ENCODE measurements at regions not wholly inside any gene's neighbourhood (a gene's known extent, or its start where the extent isn't known, plus 50 kb on each side); places are given as distances from the start of the nearest gene placed in this dataset.

DNA sequence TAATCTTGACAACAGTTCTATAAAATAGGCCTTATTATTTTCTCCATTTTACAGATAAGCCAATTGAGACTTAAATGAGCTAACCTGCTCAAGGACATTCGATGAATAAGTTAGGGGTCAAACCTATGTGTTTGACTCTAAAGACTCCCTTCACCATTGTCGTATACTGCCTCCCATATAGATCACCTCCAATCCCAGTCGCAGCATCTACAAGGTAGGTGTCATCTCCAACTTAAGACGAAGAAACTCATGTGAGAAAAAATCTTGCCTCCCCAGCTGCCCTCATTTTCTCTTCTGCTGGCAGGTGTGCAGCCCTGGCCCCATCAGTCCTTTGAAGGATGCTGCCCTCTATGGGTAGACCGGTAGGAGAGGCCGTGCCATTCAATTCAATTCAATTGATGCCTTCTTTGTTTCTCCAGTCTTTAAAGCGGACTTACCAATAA is 75.2 kb upstream of the SMARCA2 start:
- no peak overlapping the region for H3K4me3 ChIP-seq (ENCODE audit: low read length)
- TF ChIP-seq, protein P1, sequence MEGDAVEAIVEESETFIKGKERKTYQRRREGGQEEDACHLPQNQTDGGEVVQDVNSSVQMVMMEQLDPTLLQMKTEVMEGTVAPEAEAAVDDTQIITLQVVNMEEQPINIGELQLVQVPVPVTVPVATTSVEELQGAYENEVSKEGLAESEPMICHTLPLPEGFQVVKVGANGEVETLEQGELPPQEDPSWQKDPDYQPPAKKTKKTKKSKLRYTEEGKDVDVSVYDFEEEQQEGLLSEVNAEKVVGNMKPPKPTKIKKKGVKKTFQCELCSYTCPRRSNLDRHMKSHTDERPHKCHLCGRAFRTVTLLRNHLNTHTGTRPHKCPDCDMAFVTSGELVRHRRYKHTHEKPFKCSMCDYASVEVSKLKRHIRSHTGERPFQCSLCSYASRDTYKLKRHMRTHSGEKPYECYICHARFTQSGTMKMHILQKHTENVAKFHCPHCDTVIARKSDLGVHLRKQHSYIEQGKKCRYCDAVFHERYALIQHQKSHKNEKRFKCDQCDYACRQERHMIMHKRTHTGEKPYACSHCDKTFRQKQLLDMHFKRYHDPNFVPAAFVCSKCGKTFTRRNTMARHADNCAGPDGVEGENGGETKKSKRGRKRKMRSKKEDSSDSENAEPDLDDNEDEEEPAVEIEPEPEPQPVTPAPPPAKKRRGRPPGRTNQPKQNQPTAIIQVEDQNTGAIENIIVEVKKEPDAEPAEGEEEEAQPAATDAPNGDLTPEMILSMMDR (IDR thresholded peaks at IDR 0.05; ENCODE audit: insufficient read depth, low read depth, low read length, missing control alignments): peak; percentile 87
- peak; percentile 55 for DNase-seq (ENCODE audit: low read depth)

DNA sequence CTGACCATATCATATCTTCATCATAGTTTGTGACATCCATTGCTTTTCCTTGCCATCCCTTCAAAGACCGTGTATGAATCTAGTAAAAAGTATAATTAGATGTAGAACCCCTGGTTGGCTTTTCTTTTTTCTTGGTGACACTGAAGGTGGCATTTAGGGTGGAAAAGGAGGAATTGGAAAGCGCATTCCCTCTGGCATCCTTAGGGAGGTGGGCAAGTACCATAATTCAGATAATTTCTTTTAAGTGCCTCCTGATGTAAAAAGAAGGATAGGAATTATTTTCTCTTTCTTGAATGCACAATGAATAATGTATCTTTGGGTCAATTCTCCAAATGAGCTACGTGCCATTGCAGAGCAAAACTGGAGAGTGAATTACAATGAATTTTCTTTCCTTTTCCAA is 73.2 kb upstream of the SMARCA2 start:
- no peak for DNase-seq (ENCODE audit: low read depth)
- no peak overlapping the region for H3K4me3 ChIP-seq (ENCODE audit: low read length)
- TF ChIP-seq, protein P1 (IDR thresholded peaks at IDR 0.05; ENCODE audit: insufficient read depth, low read depth, low read length, missing control alignments): peak; percentile 43

DNA sequence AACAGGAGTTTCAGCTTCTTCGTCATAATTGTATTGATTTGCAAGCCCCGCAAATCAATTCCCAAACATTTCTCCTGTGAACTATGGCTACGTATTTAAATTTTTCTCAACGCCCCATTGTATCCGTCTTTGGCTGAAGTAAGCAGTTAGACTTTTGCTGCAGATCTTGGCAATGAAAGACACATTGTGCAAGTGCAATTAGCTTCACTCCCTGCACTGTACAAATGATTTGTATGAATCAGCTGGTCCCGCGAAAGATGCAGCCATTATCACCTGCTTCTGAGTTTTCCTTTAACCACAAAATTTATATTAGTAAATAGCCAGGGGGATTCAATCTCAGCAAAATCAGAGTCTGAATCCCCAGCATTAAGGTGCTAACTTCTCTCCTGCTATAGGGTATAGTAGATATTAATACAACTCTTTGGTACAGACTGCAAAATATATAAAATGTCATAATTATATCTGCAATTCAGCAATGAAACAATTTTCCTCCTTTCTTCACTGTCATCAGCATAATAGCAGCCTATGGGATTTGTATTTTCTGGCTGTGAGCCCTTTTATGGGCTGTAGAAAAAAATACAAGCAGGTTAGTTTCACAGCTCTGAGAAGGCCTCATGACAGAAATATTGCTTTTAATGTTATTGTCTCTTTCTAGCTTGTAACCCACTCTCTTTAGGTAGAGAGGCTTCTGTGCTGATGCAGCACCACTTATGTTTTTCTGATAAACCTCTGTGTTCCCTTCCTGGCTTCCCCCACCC is 68.4 kb upstream of the SMARCA2 start:
- H3K4me3 ChIP-seq (ENCODE audit: low read length): no peak overlapping the region
- DNase-seq (ENCODE audit: low read depth): peak; percentile 8
- TF ChIP-seq, protein P1 (IDR thresholded peaks at IDR 0.05; ENCODE audit: insufficient read depth, low read depth, low read length, missing control alignments): no peak

DNA sequence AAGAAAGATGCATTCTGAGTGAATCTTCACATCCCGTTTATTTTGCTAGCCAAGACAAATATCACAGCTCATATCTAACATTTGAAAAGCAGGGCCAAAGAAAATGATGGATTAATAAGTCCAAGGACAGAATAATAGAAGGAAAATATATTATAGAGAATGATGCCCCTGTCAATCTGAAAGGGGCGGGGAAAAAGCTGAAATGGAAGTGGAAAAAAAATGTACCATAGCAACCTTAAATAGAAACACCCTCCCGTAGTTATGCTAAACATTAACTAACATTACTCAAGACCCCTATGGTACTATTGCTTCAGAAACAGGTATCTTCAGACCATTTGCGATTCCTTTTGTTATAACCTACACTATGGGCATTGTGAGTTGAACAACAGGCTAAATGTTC is 67.7 kb upstream of the SMARCA2 start:
- TF ChIP-seq, protein P1 (IDR thresholded peaks at IDR 0.05; ENCODE audit: insufficient read depth, low read depth, low read length, missing control alignments): no peak
- no peak overlapping the region for H3K4me3 ChIP-seq (ENCODE audit: low read length)
- no peak for DNase-seq (ENCODE audit: low read depth)

DNA sequence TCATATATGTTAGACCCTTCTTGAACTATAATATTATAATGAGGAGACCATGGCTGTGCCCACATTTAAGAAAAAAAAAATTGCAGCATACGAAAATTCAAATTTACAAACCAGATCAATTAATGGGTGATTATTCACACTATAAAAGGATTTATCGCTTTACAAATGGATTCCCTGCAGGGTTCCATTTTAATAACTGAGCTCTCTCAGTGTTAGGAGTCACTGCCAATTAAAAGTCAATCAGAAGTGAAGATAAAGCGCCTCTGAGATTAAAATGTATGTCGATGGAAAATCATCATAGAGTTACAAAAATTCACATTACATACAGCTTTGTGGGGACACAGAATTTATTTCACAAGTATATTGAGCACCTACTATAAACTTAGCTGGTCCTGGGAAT is 66.6 kb upstream of the SMARCA2 start:
- no peak overlapping the region for H3K4me3 ChIP-seq (ENCODE audit: low read length)
- TF ChIP-seq, protein P1 (IDR thresholded peaks at IDR 0.05; ENCODE audit: insufficient read depth, low read depth, low read length, missing control alignments): no peak
- no peak for DNase-seq (ENCODE audit: low read depth)

DNA sequence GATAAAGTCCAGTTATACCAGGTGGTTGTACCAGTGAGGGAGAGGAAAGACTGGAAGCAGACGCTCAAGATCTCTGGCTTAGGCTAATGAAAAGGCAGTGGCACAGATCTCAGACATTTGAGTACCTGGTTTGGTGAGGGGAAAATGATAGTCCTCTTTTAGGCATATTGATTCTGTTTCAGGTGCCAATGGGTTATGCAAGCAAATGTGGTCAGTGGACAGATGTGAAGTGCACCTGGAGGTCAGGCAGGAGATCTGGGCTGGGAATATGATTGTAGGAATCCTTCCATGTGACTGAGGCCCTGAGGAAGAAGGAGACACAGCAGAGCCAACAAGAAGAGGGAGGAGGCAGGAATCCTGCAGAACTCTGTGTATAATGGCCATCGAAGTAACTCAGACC is 63.7 kb upstream of the SMARCA2 start:
- H3K4me3 ChIP-seq (ENCODE audit: low read length): no peak overlapping the region
- DNase-seq (ENCODE audit: low read depth): no peak
- TF ChIP-seq, protein P1 (IDR thresholded peaks at IDR 0.05; ENCODE audit: insufficient read depth, low read depth, low read length, missing control alignments): no peak

DNA sequence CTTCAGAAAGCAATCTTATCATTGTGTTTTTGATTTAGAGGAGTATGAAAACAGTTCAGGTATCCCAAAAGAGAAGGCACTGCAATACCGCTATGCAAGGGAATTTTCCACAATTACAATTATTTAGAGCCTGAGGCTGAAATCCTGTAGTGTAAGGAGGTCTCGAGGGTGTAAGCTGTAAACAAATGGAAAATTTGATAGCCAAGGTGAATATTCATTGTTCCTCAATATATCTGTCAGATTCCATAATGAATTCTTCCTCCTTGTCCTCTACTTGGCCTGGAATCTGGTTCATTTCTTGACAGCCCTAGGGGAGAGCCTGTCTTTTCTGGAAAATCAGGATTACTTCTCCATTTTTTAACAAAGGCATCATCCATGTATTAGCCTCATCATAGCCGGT is 63.1 kb upstream of the SMARCA2 start:
- no peak for DNase-seq (ENCODE audit: low read depth)
- H3K4me3 ChIP-seq (ENCODE audit: low read length): no peak overlapping the region
- TF ChIP-seq, protein P1 (IDR thresholded peaks at IDR 0.05; ENCODE audit: insufficient read depth, low read depth, low read length, missing control alignments): no peak
